ENCODE measurements at regions not wholly inside any gene's neighbourhood (a gene's known extent, or its start where the extent isn't known, plus 50 kb on each side); places are given as distances from the start of the nearest gene placed in this dataset.

GRCh38 chr11:70661761-70662501 is 263.6 kb downstream of the CTTN start:
- no peak for DNase-seq

DNA sequence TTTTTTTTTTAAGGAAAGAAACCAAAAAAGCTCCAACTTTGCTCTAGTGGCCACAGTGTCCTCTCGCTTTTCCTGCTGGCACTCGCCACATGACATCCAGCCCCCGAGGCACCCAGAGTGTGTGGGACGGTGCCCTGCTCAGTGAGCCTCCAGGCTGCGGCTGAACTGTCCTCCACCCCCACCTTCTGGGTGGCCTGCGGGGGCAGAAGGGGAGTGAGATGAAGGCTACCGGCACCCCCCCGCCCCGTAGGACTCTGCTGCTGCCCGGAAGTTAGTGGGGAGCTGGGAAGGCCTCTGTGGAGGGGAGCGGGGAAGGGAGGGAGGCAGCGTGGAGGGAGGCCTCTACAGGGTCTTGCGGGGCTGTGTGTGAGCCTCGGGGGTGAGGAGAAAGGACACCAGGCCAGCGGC is 264.4 kb downstream of the CTTN start:
- DNase-seq: no peak

- no peak for DNase-seq
Measured at GRCh38 chr11:70663815-70664214, 265.5 kb downstream of the CTTN start.

- no peak for DNase-seq
Measured at GRCh38 chr11:70666311-70666710, 268.0 kb downstream of the CTTN start.

DNA sequence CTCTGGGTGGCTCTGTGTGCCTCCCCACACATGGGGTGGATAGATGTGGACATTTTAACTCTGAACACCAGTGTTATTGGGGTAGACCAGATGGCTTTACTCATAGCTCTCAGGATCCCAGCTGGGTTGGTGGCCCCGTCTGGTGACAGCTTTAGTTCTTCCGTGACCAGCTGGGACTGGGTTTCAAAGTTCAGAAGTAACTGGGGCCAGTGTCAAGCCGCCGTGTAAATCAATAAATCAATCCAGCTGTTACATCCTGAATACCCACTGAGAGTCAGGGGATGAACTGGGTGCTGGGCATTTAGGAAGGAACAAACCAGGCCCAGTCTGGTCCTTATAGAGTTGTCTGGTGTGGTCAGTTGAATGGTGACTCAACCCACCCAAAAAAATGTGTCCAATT is 269.4 kb downstream of the CTTN start:
- DNase-seq: no peak

DNA sequence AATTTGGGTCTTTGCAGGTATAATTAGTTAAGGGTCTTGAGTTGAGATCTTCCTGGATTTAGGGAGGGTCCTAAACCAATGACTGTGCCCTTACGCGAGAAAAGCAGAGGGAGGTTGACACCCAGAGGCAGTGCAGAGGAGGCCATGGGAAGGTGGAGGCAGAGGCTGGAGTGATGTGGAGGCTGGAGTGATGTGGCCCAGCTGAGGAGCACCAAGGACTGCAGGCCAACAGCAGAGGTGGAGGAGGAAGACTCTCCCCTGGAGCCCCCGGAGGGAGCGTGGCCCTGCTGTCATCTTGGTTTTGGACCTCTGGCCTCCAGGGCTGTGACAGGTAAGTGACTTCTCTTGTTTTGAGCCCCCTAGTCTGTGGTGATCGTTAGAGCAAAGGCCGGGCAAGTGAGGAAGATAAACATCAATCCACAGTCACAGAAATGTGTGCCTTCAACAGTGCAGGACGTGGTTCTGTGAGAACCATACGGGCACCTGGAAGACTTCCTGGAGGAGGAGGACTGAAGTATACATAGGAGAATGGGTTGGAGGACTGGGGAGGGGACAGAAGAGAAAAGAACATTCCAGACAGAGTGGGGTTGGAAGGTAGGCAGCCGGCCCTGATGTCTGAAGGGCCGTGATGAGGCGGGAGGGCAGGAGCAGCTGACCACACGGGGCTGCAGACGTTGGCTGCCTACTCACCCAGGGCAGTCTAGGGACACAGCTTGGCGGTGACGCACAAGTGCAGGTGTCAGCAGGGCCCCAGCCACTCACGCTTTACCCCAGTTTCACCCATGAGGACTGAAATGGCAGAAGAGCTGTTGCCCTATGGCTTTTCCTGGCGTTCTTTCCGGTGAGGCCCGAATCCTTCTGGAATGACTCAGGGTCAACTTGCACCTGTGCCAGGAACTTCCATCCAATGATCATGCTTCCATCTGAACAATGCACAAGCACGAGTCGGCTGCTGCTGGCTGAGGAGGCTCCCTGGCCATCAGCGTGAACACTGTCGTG is 270.2 kb downstream of the CTTN start:
- no peak for DNase-seq

GRCh38 chr11:70669281-70669680 is 271.0 kb downstream of the CTTN start:
- DNase-seq: no peak

GRCh38 chr11:70669871-70670675 is 271.7 kb downstream of the CTTN start:
- no peak for DNase-seq

DNA sequence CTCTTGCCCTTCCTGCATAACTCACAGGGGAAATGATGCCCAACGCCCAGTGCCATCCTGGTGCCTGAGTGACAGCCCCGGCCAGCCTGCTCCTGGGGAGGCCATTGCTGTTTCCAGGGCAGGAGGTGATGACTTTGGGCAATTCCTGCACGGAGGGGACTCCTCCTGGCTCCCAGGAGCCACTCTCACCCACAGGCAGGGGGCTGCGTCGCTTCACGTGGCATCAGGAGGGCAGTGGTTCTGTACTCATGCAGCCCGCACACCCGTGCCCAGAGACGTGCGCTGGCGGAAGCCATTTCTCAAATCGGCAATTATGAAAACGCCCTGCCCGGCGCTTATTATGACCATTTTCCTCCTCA is 272.3 kb downstream of the CTTN start:
- DNase-seq: no peak

- DNase-seq: no peak
Measured at GRCh38 chr11:70671083-70671482, 272.8 kb downstream of the CTTN start.

DNA sequence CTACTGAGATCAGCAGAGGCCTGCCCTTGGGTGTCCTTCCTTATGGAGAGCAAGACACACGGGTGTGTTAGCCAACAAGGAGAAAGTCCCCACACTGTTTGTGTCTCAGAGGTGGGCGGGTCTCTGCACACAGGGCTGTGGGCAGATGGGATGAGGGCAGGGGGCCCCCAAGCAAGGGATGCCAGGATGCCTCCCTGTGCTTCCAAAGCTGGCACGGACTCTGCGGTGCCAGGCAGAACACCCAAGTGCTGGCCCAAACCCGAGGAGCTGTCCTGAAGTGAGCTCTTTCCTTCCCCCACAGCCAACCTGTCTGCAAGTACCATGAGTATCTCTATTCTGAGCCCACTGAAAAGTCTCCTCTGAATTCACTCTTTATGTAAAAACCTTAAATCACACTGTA is 273.3 kb downstream of the CTTN start:
- no peak for DNase-seq

DNA sequence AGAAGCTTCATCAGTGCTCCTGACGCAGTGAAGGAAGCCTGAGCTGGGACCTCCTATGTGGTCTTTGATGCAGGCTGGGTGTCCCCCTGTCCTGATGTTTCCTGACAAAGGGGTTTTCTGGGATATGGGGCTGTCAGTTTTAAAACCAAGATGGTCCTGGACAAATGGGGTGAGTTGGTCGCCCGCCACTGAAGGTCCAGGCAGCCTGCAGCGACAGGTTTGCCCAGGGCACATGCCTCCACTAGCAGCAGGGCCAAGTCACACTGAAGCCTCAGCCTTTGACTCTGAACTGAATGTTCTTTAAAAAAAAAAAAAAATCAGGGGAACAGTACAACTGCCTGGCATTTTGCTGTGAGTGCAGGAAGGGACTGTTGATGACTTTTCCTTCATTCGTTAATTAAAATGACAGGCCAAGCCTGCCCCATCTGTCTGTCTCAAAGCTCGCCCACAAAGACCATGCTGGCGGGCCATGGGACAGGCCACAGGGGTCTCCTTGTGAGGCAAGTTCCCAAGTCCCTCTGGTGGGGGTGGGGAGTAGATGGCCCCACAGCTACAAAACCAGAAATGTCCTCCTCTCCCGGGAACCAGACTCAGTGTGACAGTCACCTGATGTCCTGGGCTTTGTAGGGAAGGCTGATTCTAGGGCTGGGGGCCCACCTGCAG is 274.8 kb downstream of the CTTN start:
- DNase-seq: no peak

DNA sequence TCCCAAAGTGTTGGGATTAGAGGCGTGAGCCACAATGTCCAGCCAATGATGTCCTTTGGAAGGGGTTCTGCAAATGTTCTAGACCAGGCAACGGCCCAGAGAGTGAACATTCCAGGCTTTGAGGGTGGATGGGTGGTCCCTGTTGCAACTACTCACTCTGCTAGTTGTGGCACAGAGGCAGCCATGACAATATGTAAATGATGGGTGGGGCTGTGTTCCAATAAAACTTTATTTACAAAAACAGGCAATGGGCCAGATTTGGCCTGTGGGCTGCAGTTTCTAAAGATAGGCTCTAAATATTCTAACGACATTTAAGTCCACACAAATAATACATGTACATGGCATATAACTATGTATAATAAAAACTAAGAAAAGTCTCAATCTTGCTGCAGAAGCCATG is 276.3 kb downstream of the CTTN start:
- no peak for DNase-seq

DNA sequence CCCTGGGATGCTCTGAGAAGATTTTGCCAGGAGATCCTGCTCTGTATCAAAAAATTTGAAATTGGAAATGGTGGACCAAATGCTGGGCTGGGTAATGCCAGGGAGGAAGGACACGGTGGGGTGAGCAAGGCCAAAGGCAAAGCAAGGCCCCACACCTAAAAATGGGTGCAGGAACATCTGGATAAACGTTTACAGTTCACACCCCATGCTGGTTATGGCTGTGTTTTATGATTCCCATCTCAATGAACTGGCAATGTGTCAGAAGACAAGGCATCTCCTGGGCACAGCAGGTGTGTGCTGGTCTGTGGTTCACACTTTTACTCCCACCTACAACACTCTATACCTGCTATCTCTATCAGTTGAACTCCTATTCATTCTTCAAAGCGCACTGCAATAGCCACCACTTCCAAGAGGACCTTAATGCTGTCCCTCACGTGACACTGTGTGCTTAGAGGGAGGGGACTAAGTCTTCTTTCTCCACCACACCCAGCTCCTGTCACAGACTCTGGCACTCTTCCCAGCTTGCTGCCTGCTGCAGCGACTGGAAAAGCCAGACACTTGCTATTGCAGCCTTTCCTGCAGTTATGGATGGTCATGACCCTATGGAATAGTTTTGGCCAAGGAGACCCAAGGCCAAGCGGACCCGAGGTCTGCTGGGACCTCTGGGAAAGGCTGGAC is 277.5 kb downstream of the CTTN start:
- no peak for DNase-seq

GRCh38 chr11:70677232-70677916 is 279.0 kb downstream of the CTTN start:
- no peak for DNase-seq

DNA sequence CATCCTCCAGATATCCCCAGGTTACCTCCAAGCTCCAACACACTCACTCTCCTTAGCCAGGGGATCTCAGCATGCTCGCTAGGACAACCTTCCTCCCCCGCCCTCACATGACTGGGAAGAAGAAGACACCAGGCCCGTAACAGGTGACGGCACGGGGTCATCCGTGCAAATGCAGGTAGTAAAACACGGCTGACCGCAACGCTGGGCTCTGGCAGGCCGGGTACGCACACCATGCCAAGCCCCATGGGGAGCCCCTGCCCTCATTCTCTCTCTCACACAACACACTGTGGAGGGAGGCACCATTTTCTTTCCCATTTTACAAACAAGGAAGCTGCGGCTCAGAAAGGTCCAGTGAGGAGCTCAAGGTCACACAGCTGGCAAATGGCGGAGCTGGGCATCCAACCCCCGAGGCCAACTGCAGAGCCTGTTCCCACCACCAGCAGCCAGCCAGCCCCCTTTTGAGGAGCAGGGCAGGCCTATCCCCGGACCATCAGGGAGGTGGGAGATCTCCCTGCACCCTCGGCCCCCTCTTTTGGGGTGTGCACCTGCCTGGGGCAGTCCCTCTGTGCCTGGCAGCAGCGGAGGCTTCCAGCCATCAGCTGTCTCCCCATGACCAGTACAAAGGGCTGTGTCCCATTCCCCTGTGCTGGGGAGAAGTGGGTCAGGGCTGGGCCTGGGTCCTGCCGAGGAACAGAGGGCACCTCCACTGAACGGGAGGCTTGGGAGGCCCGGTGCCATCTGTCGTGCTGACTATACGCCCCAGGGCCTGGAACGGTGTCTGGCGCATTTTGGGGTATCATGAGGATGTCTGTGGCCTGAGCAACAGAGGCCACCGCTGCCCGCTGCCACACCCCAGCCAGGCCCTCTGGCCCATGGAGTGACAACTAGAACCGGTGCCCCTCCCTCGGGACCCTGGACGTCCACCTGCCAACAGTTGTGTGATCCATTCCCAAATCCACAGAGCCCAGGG is 280.9 kb downstream of the CTTN start:
- no peak for DNase-seq

GRCh38 chr11:70680781-70681281 is 282.5 kb downstream of the CTTN start:
- DNase-seq: peak; percentile 12

- no peak for DNase-seq
Measured at GRCh38 chr11:70682056-70682455, 283.7 kb downstream of the CTTN start.

DNA sequence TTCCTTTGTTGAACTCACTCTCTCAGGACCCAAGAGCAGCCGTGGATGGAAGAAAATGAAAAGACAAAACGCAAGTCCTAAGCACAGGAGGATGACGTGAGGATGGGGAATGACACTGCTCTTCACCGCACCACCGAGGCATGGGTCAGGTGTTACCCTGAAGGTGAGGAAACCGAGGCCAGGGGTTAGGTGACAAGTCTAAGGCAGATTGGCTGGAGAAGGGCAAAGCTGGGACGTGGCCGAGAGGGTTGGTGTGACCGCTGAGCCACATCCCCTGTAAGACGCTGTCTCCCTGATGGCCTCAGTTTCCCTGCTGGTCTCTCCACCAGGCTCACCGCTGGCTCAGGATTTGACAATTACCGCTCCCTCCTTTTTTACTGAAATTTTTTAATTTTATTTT is 284.4 kb downstream of the CTTN start:
- no peak for DNase-seq

DNA sequence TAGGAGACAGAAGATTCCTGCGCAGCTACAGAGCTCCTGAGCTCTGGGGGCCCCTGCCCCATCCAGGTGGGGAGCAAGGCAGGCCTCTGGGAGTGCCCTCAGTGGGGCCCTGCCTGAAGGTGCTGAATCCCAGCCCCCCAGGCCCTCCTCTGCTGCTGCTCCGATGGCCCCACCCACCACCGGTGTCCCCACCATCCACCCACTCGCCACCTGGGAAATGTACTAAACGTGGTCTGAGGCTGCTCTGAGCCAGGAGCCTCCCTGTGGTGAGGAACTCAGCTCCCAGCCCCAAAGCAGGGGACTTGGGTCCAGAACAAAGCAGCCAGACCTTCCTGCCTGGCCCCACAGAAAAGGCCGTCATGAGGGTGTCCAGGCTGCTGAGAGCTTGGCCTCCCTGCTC is 289.4 kb downstream of the CTTN start:
- DNase-seq: no peak

Data from stimulated activated CD4-positive, alpha-beta T cell treated with anti-CD3 and anti-CD28 coated beads, Interleukin-15, amount 100 ng/mL, for 24 hours (primary cell).